BLaER1 (cell line): ENCODE measurements at regions not wholly inside any gene's neighbourhood (a gene's known extent, or its start where the extent isn't known, plus 50 kb on each side); places are given as distances from the start of the nearest gene placed in this dataset.

Experiments used
- H3K27ac ChIP-seq: shearing (Covaris generic); formaldehyde crosslinking; 2 replicates; pipeline ENCODE4 v1.8.1; 2022
- H3K27me3 ChIP-seq: shearing (Covaris generic); formaldehyde crosslinking; 2 replicates; pipeline ENCODE4 v1.8.1; 2022
- H3K36me3 ChIP-seq: shearing (Covaris generic); formaldehyde crosslinking; 2 replicates; pipeline ENCODE4 v1.8.1; 2022
- H3K4me1 ChIP-seq: shearing (Covaris generic); formaldehyde crosslinking; 2 replicates; pipeline ENCODE4 v1.8.1; 2022
- H3K4me2 ChIP-seq: shearing (Covaris generic); formaldehyde crosslinking; 2 replicates; pipeline ENCODE4 v1.8.1; 2022
- H3K4me3 ChIP-seq: shearing (Covaris generic); formaldehyde crosslinking; 2 replicates; pipeline ENCODE4 v1.8.1; 2022
- H3K9ac ChIP-seq: shearing (Covaris generic); formaldehyde crosslinking; 2 replicates; pipeline ENCODE4 v1.8.1; 2022
- H3K9me3 ChIP-seq: shearing (Covaris generic); formaldehyde crosslinking; 2 replicates; pipeline ENCODE4 v1.8.1; 2022
- H4K20me1 ChIP-seq: shearing (Covaris generic); formaldehyde crosslinking; 2 replicates; pipeline ENCODE4 v1.8.1; 2022
- Cebpa-rat ChIP-seq: shearing (Covaris generic); IDR thresholded peaks from 2 replicates; pipeline ENCODE4 v1.8.1; 2022

GRCh38 chr18:44590956-44591670 lies 89.6 kb upstream of the SETBP1 start:
- H3K4me3 ChIP-seq: no peak overlapping the region
- H3K9me3 ChIP-seq: no peaks in the 10 kb centered on the region
- H3K4me1 ChIP-seq: no peaks in the 10 kb centered on the region
- H3K27ac ChIP-seq: no peak overlapping the region
- H3K27me3 ChIP-seq: no peaks in the 10 kb centered on the region
- H4K20me1 ChIP-seq: no peaks in the 10 kb centered on the region
- H3K4me2 ChIP-seq: no peak overlapping the region
- no peaks in the 10 kb centered on the region for H3K36me3 ChIP-seq
- H3K9ac ChIP-seq: no peak overlapping the region
- TF ChIP-seq Cebpa-rat: no peak

- Histone ChIP-seq H3K4me1 (no peaks in the 10 kb centered on the region; the same call in 1 of the 2 replicates), H3K4me3 (no peak overlapping the region), H3K9ac (no peak overlapping the region), H3K36me3 (no peaks in the 10 kb centered on the region), H3K4me2 (no peak overlapping the region), H4K20me1 (no peaks in the 10 kb centered on the region), H3K9me3 (no peaks in the 10 kb centered on the region), H3K27ac (no peak overlapping the region), H3K27me3 (no peaks in the 10 kb centered on the region)
- no peak for TF ChIP-seq Cebpa-rat
Measured at GRCh38 chr18:44592639-44593038, 88.0 kb upstream of the SETBP1 start.

GRCh38 chr18:44594799-44595467 lies 85.8 kb upstream of the SETBP1 start:
- no peaks in the 10 kb centered on the region for H3K27me3 ChIP-seq
- no peaks in the 10 kb centered on the region for H3K36me3 ChIP-seq
- H3K27ac ChIP-seq: no peak overlapping the region
- no peak overlapping the region for H3K9ac ChIP-seq
- H3K4me2 ChIP-seq: no peak overlapping the region
- no peak for TF ChIP-seq Cebpa-rat
- no peaks in the 10 kb centered on the region; the same call in 1 of the 2 replicates for H3K4me1 ChIP-seq
- no peaks in the 10 kb centered on the region for H4K20me1 ChIP-seq
- H3K9me3 ChIP-seq: no peaks in the 10 kb centered on the region
- no peak overlapping the region for H3K4me3 ChIP-seq

- no peaks in the 10 kb centered on the region for H3K27me3 ChIP-seq
- H4K20me1 ChIP-seq: no peaks in the 10 kb centered on the region
- no peak overlapping the region for H3K9ac ChIP-seq
- H3K4me3 ChIP-seq: no peak overlapping the region
- no peaks in the 10 kb centered on the region for H3K9me3 ChIP-seq
- H3K36me3 ChIP-seq: no peaks in the 10 kb centered on the region
- H3K4me2 ChIP-seq: no peak overlapping the region
- no peak for TF ChIP-seq Cebpa-rat
- peaks cover 14% of the 10 kb centered on the region for H3K4me1 ChIP-seq
- H3K27ac ChIP-seq: no peak overlapping the region
Measured at GRCh38 chr18:44597797-44598196, 82.9 kb upstream of the SETBP1 start.

GRCh38 chr18:44598514-44598913 lies 82.2 kb upstream of the SETBP1 start:
- Histone ChIP-seq H3K27ac (no peak overlapping the region), H3K4me2 (no peak overlapping the region), H3K9ac (no peak overlapping the region), H3K36me3 (no peaks in the 10 kb centered on the region), H4K20me1 (no peaks in the 10 kb centered on the region), H3K9me3 (no peaks in the 10 kb centered on the region), H3K4me1 (peaks cover 21% of the 10 kb centered on the region), H3K4me3 (no peak overlapping the region), H3K27me3 (no peaks in the 10 kb centered on the region)
- no peak for TF ChIP-seq Cebpa-rat

GRCh38 chr18:44599412-44599811 lies 81.3 kb upstream of the SETBP1 start:
- Histone ChIP-seq H3K9me3 (peaks cover 4% of the 10 kb centered on the region; the same call in 1 of the 2 replicates), H3K36me3 (no peaks in the 10 kb centered on the region), H3K27me3 (no peaks in the 10 kb centered on the region), H3K9ac (no peak overlapping the region), H3K4me2 (no peak overlapping the region), H4K20me1 (no peaks in the 10 kb centered on the region), H3K4me3 (no peak overlapping the region), H3K4me1 (peaks cover 23% of the 10 kb centered on the region), H3K27ac (no peak overlapping the region)
- no peak for TF ChIP-seq Cebpa-rat

- no peak for TF ChIP-seq Cebpa-rat
- H3K9me3 ChIP-seq: peaks cover 10% of the 10 kb centered on the region; the same call in 1 of the 2 replicates
- no peak overlapping the region for H3K9ac ChIP-seq
- peaks cover 23% of the 10 kb centered on the region for H3K4me1 ChIP-seq
- H3K27me3 ChIP-seq: no peaks in the 10 kb centered on the region
- H3K36me3 ChIP-seq: no peaks in the 10 kb centered on the region
- H4K20me1 ChIP-seq: no peaks in the 10 kb centered on the region
- no peak overlapping the region for H3K4me3 ChIP-seq
- H3K4me2 ChIP-seq: no peak overlapping the region
- no peak overlapping the region for H3K27ac ChIP-seq
Measured at GRCh38 chr18:44601447-44601846, 79.2 kb upstream of the SETBP1 start.

- TF ChIP-seq Cebpa-rat: no peak
- H3K4me3 ChIP-seq: no peak overlapping the region
- no peak overlapping the region for H3K27ac ChIP-seq
- H3K36me3 ChIP-seq: no peaks in the 10 kb centered on the region
- peak overlapping the region; percentile 51 for H3K4me2 ChIP-seq
- peaks cover 10% of the 10 kb centered on the region; the same call in 1 of the 2 replicates for H3K9me3 ChIP-seq
- peaks cover 23% of the 10 kb centered on the region for H3K4me1 ChIP-seq
- H4K20me1 ChIP-seq: no peaks in the 10 kb centered on the region
- H3K9ac ChIP-seq: no peak overlapping the region
- no peaks in the 10 kb centered on the region for H3K27me3 ChIP-seq
Measured at GRCh38 chr18:44602380-44602779, 78.3 kb upstream of the SETBP1 start.

- Histone ChIP-seq H3K27ac (no peak overlapping the region), H3K4me3 (no peak overlapping the region), H3K36me3 (no peaks in the 10 kb centered on the region), H3K27me3 (no peaks in the 10 kb centered on the region), H3K4me1 (peaks cover 23% of the 10 kb centered on the region), H4K20me1 (no peaks in the 10 kb centered on the region), H3K9ac (no peak overlapping the region), H3K9me3 (peaks cover 10% of the 10 kb centered on the region; the same call in 1 of the 2 replicates), H3K4me2 (peak overlapping the region; percentile 51)
- TF ChIP-seq Cebpa-rat: no peak
Measured at GRCh38 chr18:44602845-44603244, 77.8 kb upstream of the SETBP1 start.

- Histone ChIP-seq H3K36me3 (no peaks in the 10 kb centered on the region), H3K27ac (no peak overlapping the region), H3K4me1 (no peaks in the 10 kb centered on the region), H3K9me3 (peaks cover 6% of the 10 kb centered on the region; the same call in 1 of the 2 replicates), H3K4me2 (no peak overlapping the region), H3K9ac (no peak overlapping the region), H3K27me3 (no peaks in the 10 kb centered on the region), H3K4me3 (no peak overlapping the region), H4K20me1 (no peaks in the 10 kb centered on the region)
- no peak for TF ChIP-seq Cebpa-rat
Measured at GRCh38 chr18:44609181-44609941, 71.3 kb upstream of the SETBP1 start.
